ENCODE measurements at regions not wholly inside any gene's neighbourhood (a gene's known extent, or its start where the extent isn't known, plus 50 kb on each side); places are given as distances from the start of the nearest gene placed in this dataset.
"Not testable (repeated sequence)": the region's sequence is repeated elsewhere in the genome, so short reads cannot be mapped to it uniquely, and the experiment has no call there.

GRCh38 chr5:119299242-119299614, 56.6 kb upstream of the TNFAIP8 start:
- DNase-seq (ENCODE audit: low read depth): not testable (repeated sequence)

DNA sequence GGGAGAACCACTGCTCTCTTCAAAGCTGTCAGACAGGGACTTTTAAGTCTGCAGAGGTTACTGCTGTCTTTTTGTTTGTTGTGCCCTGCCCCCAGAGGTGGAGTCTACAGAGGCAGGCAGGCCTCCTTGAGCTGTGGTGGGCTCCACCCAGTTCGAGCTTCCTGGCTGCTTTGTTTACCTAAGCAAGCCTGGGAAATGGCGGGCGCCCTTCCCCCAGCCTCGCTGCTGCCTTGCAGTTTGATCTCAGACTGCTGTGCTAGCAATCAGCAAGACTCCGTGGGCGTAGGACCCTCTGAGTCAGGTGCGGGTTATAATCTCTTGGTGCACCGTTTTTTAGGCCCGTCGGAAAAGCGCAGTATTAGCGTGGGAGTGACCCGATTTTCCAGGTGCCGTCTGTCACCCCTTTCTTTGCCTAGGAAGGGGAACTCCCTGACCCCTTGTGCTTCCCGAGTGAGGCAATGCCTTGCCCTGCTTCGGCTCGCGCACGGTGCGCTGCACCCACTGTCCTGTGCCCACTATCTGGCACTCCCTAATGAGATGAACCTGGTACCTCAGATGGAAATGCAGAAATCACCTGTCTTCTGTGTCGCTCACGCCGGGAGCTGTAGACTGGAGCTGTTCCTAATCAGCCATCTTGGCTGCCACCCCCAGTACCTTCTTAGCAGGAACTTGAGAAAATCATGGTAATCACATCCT, 56.1 kb upstream of the TNFAIP8 start:
- not testable (repeated sequence) for DNase-seq (ENCODE audit: low read depth)

DNA sequence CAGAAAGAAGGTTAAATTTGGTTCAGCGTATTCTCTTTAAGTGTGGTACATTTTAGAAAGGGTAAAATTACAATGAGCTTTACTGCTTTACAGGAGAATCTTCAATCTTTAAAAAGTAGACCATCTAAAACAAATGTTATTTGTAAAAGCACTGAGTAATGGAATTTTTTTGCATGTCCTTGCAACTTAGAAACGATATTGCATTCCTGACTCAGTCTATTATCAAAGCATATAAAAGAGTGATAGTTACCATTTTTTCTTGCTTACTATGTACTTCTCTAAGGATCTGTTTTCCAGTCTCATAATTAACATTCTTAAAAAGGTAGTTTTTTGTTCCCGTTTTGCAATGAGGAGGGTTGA, 55.5 kb upstream of the TNFAIP8 start:
- DNase-seq (ENCODE audit: low read depth): no peak

DNA sequence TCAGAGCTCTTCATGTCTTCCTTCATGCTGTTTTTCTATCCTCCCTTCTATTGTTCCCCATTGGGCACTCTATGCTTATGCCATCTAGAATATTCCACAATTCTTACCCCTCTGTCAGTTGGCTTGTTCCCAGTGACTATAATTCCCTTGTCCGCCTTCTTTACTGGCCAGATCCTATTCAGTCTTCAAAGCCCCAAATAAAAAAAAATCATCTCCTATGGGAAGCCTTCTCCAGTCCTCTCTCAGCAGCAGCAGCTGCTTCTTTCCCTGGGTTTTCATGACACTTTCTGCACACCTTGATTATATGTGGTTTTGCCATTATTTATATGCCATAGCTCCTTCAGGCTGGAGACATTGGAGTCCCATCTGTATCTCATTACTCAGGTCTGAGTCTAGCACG, 54.6 kb upstream of the TNFAIP8 start:
- DNase-seq (ENCODE audit: low read depth): no peak

DNA sequence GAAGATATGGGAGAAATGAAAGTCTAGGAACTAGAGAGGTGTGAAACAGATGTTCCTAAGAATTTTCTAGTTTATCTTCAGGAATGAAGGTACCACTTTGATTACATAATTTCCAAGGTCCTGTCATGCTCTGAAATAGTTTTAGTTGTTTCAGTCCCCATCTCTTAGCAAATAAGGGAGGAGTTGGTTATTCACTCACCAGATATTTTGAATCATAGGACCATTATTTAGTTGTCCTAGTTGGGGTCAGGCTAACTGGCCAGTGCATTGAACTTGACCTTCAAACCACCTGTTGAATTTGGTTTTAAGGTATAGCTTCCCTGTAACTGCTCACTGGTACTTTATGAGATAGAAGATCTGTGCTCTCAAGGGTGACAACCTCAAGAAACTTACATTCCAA, 53.9 kb upstream of the TNFAIP8 start:
- DNase-seq (ENCODE audit: low read depth): no peak

GRCh38 chr5:119302449-119302848, 53.4 kb upstream of the TNFAIP8 start:
- no peak for DNase-seq (ENCODE audit: low read depth)

DNA sequence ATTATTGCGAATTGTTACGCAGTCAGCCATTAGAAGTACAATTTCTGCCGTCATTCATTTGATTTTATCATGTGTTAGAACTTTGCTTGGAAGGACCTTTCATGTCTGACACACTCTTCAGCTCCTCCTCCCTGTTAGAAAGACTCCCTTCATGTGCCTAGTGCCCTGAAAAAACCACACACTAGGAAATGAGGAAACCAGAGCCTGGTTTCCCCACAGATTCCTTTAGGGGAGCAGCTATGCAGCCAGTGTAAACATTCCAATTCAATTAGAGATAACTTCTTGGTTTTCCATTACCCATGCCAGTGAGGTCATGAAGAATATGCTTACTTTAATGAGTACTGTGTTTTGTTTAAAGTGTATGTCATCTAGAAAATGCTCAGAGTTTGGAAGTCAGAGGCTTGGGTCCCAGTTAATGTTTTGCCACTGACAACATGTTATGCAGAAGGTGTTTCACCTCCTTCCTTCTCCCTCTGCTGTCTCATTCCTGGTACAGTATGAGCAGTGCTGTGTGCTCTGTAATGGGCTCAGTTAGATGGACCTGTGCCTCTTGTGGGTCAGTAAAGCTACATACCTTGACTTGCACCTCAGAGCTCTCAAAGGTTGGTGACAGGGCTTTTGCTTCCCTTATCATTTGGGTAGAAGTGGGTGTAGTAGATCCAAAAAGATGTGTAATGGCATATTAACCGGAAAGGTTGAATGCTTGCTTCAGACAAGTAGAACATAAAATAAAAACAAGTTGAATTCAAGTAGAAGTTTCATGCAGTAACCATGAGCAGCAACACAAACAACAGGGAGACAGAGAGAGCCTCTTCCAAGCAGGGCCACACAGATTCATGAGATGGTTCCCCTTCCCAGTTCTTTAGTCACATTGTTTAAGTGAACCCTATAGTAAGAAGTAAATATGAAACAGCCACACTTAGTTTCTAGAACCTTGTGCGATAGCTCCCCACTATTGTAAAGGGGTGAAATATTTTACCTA, 52.6 kb upstream of the TNFAIP8 start:
- peak; percentile 98 for DNase-seq (ENCODE audit: low read depth)

GRCh38 chr5:119304439-119305211, 51.2 kb upstream of the TNFAIP8 start:
- DNase-seq (ENCODE audit: low read depth): peak; percentile 51

All from amniotic epithelial cell (primary cell).